22Rv1 (cell line): ENCODE measurements at regions not wholly inside any gene's neighbourhood (a gene's known extent, or its start where the extent isn't known, plus 50 kb on each side); places are given as distances from the start of the nearest gene placed in this dataset.

Experiments used
- H3K27ac ChIP-seq: fragments of 450-650 bp; 2 replicates; pipeline ENCODE4 v1.5.1; 2017
- CTCF ChIP-seq: fragments of 450-650 bp; IDR thresholded peaks from 2 replicates; pipeline ENCODE4 v1.5.1; 2017; ENCODE audit warnings: mild to moderate bottlenecking
- ZFX ChIP-seq: fragments of 450-650 bp; IDR thresholded peaks from 2 replicates; pipeline ENCODE4 v1.6.1; 2017; ENCODE audit warnings: antibody characterized with exemption, borderline replicate concordance

DNA sequence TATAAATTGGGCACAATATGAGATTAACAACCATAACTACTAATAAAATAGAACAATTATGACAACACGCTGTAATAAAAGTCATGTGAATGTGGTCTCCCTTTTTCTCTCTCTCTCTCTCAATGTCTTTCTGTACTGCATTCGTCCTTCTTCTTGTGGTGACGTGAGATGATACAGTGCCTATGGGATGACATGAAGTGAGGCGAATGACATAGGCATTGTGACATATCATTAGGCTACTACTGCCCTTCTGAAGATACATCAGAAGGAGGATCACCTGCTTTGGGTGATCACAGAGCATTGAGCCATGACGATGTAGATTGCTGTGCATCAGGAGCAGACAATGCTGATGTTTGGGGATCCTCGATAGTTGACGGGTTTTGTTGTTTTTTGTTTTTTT, 171.6 kb downstream of the HERPUD2 start:
- no peak for TF ChIP-seq ZFX
- TF ChIP-seq CTCF = no peak
- no peak overlapping the region for H3K27ac ChIP-seq

DNA sequence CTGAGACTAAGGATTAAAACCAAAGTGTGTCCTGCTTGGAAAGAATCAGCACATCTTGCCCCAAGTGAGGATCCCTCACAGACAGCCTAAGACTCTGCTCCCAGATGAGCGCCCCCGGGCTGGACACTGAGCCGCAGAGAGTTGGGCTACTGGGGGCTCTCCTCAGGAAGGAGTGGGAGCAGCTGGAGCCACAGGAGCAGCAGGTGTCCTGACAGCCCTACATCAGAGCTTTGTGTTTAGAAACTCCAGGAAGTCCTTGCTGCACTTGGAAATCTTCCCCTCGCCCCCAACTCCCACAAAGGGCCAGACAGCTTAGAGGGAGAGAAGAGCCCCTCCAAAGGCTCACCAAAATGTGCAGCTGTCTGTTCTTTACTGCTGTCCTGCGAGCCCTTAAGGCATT, 172.2 kb downstream of the HERPUD2 start:
- TF ChIP-seq ZFX (no peak), CTCF (no peak)
- H3K27ac ChIP-seq = no peak overlapping the region

- TF ChIP-seq CTCF (no peak), ZFX (no peak)
- no peak overlapping the region for H3K27ac ChIP-seq
Measured at GRCh38 chr7:35521941-35522340, 173.0 kb downstream of the HERPUD2 start.

- TF ChIP-seq CTCF (no peak), ZFX (no peak)
Measured at GRCh38 chr7:35520810-35521625, 173.9 kb downstream of the HERPUD2 start.

GRCh38 chr7:35519971-35520809, 174.7 kb downstream of the HERPUD2 start:
- no peak overlapping the region for H3K27ac ChIP-seq
- TF ChIP-seq ZFX (no peak), CTCF (peak; percentile 95)

More at GRCh38 chr7:35520810-35521625, 173.9 kb downstream of the HERPUD2 start:
- no peak overlapping the region for H3K27ac ChIP-seq

GRCh38 chr7:35518767-35519166, 176.2 kb downstream of the HERPUD2 start:
- no peak for TF ChIP-seq ZFX
- no peak for TF ChIP-seq CTCF
- no peak overlapping the region for H3K27ac ChIP-seq

DNA sequence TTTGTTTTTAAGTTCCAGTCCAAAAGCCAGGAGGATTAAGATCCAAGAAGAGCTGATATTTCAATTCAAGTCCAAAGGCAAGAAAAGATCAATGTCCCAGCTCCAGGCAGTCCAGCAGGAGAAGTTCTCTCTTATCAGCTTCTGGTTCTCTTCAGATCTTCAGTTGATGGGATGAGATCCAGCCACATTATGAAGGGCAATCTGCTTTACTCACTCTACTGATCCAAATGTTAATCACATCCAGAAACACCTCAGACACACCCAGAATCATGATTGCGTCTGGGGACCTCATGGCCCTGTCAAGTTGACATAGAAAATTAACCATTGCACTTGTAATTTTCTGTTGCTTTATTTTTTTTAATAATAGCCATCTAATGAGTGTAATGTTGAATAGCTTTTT, 178.4 kb downstream of the HERPUD2 start:
- TF ChIP-seq ZFX (no peak), CTCF (no peak)
- no peak overlapping the region for H3K27ac ChIP-seq
